ENCODE measurements at regions not wholly inside any gene's neighbourhood (a gene's known extent, or its start where the extent isn't known, plus 50 kb on each side); places are given as distances from the start of the nearest gene placed in this dataset.

DNA sequence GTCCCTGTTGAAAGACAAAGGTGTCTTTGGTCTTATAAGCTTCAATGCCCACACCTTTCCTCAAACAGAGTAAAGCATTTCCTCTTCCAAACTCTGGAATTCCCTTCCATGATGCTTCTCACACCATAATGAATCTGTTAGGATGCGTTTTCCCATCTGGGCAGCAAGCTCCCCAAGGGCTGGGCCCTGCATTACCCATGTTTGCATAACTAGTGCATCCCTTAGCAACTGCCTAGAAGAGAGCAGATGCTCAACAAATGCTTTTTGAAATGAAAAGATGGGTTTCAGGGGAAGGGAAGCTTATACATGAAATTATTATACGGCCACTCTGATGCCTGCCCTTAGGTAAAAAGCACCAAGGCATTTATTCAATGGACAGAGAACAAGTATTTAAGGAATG, 124.5 kb upstream of the CCL2 start:
- DNase-seq (ENCODE audit: low read depth, low spot score), result no peak

DNA sequence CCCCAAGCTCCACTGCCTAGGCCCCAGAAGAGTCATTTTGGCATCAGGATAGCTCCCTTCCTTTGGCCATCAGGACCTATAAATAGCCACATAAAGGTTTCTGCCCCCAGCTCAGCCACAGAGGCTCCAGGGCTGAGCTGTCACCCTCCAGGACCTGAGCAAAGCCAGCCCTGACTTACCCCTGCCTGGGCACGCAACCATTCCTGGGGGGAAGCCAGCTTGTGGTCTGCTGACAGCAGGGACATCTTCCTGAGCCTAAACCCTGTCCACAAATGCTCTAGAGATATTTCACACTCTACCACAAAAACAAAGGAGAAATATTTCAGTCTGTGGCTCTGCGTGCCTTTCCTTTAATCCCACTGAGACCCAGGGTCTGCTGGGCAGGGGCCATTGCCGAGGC, 123.7 kb upstream of the CCL2 start:
- no peak for DNase-seq (ENCODE audit: low read depth, low spot score)

DNA sequence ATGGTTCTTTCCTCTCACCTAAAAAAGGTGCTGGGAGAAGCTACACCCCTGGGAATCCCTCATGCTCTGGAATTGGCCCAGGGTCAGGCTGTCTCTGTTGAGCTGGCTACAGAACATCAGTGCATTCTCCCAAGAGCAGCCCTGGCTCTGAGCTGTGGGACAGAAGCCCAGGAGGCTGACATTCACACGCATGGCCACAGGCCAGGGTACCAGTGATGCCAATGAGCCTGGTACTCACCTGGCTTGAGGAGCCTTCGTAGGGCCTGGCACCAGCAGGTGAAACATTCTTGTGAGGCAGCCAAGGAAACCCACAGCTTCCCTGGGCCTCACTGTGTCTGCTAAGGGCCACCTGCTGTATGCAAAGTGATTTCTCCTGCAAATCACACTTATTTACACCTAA, 121.7 kb upstream of the CCL2 start:
- no peak for DNase-seq (ENCODE audit: low read depth, low spot score)

DNA sequence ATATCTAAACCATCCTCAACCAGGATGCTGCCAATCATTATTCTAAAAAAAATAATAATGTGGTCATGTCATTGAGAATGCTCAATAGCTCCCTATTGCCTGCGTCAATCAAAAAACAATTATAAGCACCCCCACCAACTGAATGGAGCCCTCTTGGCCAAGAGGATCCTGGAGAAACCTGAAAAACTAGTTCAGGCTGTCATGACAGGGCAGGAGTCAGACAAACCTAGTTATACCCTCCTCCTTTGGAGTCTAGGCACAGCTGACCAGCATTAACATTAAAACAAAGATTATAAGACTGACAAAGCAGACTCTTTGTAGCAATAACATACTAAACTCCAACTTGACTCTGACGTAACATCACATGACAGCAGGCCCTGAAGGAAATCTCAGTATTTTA, 119.2 kb upstream of the CCL2 start:
- no peak for DNase-seq (ENCODE audit: low read depth, low spot score)

DNA sequence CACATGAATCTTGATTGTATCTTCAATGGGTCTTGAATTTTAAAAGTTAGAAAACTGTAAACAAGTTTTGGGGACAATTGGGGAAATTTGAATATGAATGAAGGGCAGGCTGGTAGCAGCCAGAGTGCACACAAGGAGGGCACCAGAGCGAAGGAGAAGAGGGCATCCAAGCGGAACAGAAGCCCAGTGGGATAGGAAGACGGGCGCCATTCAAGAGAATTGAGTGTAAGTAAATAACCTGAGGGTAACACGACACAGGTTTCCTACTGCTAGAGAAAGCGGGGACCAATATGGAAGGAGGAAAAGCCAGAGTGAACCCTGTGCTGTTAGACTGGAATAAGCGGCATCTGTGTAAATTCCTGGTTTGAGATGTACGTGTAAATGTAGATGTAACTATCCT, 115.1 kb upstream of the CCL2 start:
- no peak for DNase-seq (ENCODE audit: low read depth, low spot score)

DNA sequence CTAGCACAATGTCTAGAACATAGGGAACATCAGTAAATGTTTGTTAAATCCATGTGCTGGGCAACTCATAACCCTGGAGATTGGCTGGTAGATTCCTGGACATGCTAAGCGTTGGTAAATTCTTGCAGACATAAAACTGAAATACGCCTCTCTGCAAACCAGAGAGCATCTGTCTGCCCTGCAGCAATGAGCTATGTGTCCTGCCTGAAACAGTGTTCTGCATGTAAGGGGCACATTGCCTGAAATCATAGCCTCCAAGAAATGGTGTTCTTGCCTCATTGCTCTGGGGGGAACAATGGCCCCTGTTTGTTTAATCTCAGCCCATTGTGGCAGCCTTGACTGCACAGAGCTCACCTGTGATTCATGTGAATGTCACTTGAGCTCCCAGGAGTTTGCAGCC, 113.5 kb upstream of the CCL2 start:
- no peak for DNase-seq (ENCODE audit: low read depth, low spot score)

DNA sequence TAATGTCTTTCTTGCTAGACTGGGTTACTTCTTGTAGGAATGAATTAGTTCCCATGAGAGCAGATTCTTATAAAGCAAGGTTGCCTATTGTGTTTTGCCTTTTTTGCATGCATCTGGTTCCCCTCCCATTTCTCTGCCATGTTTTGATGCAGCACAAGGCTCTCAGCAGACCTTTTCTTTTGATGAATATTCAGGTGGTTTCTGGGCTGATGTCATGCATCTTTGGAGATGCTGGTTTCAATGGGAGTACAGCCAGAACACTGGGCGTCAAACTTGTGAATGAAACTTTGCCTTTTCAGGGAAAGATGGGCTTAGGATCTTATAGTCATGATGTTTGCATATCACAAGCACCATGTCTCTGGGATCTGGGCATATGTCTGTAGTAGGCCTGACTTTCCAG, 111.7 kb upstream of the CCL2 start:
- DNase-seq (ENCODE audit: low read depth, low spot score), result no peak

DNA sequence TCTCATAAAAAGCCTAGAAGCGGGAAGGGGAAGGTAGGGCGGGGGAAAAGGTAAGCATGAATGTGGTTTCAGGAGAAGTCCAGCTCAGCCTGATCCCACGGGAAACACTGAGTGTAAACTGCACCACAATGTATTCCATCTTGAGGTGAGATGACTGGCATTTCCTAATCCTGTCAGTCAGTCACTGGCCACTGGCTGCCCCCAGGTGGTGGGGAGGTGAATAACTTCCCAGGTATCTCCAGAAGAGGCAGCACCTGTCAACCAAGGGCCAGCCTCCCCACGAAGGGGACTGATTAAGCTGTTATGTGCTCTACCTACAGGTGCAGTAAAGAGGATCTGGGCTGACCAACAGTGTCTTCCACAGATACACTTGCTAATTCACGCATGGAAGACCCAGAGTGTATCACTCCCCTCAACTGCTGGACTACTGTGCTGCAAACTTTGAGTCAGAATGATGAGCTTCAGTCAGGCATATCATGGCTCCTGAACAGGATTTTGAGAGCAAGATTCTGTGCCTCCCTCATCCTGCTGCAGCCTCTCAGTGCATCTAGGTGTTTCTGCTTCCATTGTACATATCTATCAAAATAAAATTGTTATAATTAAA, 108.5 kb upstream of the CCL2 start:
- no peak for DNase-seq (ENCODE audit: low read depth, low spot score)

DNA sequence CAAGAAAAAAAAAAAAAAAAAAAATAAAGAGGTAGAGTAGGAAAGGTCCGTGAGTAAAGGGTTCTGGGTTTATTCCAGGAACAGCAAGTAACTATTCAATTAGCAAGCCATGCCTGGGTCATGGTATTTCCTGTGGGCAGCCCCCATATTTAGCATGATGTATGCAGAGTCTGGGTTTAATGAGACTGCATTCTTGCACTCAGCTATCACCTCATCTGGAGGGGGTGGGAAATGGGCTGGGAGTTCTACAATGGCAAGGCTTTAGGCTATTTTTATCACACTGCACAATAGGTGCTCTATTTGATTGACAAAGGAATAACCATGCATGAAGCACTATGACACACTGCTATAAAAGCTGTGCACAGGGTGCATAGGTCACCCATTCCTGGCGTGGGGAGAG, 104.0 kb upstream of the CCL2 start:
- DNase-seq (ENCODE audit: low read depth, low spot score), result no peak

DNA sequence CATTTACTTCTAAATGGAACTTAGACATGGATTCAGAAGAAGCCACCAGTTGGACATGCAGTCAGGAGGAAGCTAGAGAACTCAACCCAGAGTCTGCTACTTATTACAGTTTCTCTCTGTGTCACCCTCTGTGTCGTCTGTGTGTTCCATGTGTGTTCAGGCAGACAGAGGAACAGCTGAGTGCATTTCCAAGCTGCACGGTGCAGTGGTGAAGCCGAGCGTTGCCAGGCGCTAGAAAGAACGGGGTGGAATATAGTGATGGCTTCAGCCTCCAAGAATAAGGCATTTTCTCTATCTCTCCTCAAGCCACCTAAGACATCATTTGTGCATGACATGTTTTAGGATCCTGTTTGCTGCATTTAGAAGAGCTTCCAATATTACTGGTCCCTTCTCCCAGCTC, 101.1 kb upstream of the CCL2 start:
- DNase-seq (ENCODE audit: low read depth, low spot score), result no peak

DNA sequence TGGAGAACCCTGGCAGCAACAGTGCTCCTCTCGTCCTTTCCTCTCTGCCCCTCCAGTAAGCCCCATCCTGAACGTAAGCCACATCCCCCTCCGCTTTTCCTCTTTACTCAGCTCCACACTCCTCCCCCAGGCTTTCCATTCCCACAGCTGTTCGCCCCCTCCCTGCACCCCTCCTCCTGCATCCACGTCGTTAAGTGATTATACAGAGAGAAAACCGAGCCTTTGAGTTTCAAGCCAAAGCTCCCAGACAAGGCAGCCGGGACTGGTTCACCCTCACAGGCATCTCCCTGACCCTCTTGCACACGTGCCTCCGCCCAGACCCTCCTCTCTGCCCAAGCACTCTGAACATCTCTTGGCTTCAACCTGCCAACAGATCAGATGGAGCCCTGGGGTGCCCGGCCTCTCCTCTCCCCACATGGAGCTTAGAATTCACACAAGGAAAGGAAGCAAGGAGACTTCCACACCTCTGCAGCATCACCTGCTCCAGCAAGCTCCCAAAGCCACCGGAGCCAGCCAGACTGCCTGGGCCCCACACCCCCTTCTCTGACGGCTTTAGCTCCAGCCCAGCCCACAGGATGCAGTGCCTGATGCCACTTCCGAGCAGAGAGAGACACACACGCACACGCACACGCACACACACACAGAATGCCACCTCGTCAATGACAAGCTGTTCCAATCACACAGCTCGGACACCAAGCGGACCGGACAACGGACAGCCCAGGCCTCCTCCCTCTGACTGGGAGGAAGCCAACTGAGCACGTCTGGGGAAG, 99.9 kb upstream of the CCL2 start:
- no peak for DNase-seq (ENCODE audit: low read depth, low spot score)

DNA sequence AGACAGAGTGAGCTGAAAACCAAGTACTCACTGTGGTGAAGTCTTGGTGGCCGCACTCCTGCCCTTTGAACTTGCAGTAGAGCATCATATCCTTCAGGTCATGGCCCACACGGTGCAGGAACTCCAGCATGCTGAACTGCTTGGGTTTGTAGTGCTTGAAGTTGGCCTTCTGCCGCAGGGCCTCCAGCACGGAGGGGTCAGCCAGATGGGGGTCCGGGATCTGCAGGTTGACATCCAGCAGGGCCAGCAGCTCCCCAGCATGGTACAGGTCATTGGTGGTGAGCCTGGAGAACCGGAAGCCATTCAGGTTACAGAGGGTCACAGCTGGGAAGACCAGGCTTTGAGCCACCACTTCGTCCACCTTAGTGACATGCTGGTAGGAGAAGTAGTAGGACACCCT, 99.1 kb upstream of the CCL2 start:
- DNase-seq (ENCODE audit: low read depth, low spot score), result no peak

DNA sequence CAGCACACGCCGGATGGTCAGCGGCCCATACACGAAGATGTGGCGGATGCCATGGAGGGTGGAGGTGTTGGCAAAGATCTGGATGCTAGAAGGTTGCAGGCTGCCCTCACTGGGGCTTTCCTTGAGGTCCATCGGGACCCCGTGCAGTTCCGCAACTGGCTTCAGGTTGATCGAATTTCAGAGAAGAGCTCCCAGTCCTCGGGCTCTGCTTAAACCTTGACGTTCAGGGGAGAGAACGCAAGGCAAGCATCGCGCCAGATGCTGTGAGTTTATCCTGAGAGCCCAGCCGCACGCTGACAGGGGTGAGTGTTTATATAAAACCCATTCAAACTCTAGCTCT, 98.7 kb upstream of the CCL2 start:
- DNase-seq (ENCODE audit: low read depth, low spot score), result no peak

DNA sequence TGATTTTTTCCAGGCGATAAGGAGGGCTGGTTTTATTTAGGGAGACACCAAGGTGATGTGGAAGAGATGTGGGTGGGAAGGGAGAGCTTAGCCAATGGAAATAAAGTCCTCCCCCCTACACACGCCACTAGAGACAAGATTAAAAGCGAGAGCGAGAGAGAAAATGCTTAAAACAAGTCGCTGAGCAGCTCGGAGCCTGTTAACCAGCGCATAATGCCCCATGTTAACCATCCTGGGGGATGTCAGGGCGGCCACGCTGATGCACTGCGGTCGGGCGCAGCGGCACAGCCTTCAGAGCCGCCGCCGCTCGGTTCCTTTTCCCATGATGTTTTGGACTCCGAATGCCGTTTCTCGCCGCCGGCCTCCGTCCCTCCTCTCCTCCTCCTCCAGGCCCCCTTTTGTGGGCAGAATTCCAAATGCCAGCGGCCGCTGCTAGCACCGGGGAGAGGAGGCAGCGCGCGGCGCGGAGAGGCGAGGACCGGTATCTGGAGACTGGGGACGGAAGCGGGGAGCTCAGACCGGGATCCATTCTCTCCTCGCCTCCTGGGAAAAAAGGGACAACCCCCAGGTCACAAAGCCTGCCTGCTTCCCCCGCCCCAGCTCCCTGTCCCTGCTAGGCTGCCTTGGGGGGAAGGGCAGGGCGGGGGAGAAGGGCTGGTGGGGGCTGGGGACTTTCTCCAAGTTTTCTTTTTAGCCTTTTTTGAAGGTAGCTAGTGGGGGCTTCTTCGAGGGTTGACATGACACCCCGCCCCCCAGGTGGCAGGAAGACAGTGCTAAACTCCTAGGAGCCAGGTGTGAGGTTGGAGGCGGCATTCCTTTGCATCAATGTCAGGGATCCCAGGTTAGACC, 98.1 kb upstream of the CCL2 start:
- no peak for DNase-seq (ENCODE audit: low read depth, low spot score)

DNA sequence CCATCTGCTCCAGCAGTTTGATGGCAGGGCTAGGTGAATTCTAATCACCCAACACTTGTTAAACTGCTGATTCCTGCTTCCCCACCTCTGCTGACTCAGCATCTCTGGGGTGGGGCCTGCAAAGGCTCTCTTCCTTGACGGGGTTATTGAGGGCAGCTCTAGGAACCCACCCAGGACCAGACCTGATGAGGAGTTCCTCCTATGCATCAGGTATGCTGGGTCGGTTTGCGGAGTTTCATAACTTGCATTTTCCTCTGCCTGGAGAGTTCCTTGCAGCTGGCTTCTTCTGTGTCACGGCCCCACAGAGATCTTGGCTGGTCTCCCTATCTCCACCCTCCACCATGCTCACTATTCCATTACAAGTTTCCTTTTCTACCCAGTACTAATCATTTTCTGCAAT, 93.4 kb upstream of the CCL2 start:
- no peak for DNase-seq (ENCODE audit: low read depth, low spot score)

DNA sequence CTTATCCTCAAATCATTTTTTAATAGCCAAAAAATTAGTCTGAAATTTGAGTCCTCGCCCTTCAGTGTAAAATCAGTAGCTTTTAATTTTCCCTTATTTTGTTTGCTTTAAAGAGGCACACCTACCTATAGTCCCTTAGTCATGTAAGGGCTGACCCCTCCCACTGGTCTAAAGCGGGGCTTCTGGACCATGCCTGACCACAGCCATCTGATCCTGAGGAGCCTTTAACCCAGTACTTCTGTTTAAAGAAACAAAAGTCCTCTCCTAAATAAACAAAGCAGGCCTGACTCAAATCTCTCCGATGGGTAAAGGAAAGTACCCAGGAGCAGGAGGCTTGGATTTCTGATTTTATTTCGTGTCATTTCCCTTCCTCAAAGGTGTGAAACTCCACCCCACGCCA, 92.0 kb upstream of the CCL2 start:
- DNase-seq (ENCODE audit: low read depth, low spot score), result no peak

DNA sequence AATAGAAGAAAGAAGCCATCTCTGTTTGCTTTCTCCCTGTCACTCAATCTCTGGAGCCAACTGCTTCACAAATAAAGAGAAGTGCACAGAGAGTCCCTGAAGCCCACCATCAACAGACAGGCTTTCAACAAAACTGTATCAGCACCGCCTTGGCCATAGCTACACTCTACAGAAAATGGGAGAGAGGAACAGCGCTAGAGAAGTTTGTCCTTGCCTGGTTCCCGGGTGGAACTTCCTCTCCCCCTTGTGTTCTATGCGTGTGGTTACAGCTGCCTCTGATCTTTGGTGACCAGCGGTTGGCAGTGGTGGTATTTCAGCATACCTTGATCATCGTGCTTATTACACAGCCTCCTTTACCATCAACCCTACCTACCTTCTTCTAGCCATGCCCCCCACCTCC, 91.4 kb upstream of the CCL2 start:
- no peak for DNase-seq (ENCODE audit: low read depth, low spot score)

DNA sequence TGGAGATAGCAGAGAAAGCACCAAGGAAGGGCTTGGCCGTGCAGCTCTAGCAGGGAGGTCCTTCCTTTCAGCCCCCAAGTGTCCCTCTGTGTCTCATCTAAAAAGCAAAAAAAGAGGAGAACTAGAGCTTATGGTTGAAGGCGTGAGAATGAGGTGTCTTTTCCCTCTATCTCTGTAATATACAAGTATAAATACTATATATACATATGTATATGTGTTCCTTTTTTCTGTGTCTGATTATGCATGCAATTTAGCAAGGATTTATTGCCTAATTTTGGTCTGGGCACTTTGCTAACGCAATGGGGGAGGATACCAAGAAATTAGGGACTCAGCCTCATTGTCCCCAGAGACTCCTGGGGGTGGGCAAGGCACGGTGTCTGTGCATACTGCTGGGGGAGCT, 90.2 kb upstream of the CCL2 start:
- DNase-seq (ENCODE audit: low read depth, low spot score), result no peak

DNA sequence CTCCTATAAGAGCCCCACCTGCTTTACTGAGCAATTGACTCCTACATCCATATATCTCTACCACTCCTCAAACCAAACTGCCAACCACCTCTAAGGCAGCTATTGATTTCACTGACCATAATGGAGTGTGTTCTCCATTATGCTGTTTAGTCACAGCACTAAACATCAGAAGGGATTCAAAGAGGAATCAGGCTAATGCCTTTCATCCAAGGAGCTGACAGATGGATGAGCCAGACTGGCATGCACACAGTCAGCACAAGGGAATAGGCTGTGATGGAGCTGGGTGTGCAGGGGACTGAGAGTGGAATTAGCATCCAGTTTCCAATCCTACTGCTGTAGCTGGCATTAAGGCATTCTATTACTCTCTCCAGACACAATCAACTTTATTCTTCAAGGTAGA, 88.7 kb upstream of the CCL2 start:
- no peak for DNase-seq (ENCODE audit: low read depth, low spot score)

DNA sequence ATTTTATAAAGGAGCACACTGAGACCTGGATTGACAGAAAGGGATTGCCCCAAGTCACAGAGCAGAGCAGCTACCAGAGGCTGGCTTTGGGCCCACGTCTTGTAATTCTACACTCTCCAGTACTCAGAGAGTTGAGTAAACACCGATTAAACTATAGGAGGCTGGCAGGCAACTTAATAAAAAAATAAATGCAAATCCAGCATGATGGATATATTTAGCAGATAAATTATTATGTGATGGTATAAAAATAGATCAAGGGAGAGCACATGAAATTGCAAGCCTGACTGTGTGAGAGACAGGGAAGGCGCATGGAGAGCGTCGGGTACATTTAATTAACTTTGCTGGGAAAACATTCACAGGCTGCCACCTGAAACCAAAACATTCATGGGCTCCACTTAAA, 87.7 kb upstream of the CCL2 start:
- DNase-seq (ENCODE audit: low read depth, low spot score), result no peak

DNA sequence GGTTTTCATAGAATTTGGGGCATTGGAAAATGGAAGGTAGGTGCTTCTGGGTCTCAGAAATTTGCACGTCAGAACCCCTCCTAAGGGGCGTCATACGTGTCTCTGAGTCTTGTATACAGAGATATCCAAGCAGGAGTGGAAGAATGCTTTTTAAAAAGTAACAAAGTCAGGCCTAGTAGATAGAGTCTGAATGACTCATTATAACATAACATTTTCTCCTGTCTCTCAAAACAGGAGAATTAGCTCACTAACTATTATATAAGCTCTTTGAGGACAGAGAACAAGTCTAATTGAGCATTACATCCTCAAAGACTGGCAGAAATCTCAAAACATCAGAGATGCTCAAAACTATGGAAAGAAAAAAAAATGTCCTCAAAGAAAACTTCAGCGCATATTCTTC, 86.1 kb upstream of the CCL2 start:
- no peak for DNase-seq (ENCODE audit: low read depth, low spot score)

DNA sequence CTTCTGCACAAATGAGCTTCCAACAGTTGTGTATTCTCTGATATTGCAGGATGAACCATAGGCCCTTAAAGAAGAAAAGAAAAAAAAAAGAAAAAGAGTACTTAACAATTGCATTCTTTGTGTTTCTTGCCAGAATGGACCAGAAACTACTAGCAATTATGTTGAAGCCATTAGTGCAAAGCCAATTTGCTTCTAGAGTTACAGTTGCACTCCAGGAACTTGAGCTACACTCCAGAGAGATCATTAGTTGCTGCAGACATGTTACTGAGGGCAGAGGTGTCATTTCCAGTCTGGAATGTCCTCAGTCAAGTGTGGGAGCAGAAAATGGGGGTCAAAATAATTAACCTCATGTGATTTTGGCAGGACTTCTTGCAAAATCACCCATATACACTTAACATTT, 85.6 kb upstream of the CCL2 start:
- DNase-seq (ENCODE audit: low read depth, low spot score), result no peak

DNA sequence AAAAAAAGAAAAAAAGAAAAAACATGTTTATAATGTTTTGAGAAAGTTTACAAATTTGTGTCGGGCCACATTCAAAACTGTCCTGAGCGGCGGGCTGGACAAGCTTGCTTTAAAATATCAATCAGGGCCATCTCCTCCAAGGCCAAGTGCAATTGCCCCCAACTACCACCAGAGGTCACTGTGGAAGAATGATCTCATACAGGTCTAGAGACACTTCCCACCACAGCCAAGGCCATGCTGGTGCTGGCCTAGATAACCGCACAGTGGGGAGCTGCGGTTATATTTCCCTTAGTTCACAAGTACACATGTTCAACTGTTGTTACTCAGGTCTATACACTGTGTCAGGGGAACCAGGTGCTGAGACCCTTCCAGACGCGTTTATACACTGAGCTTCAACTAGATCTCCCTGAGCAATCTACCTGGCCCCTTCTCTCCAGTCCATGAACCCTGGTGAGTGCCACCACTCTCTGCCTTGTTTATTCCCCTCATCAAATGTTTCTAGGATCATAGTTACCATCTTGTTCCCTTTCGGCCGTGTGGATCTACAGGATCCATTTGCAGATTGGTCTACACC, 83.8 kb upstream of the CCL2 start:
- no peak for DNase-seq (ENCODE audit: low read depth, low spot score)
